ENCODE measurements at regions not wholly inside any gene's neighbourhood (a gene's known extent, or its start where the extent isn't known, plus 50 kb on each side); places are given as distances from the start of the nearest gene placed in this dataset.

GRCh38 chr11:10937385-10937771, 79.5 kb upstream of the ZBED5 start:
- TF ChIP-seq CTCF (IDR thresholded peaks at IDR 0.05; ENCODE audit: low read depth, low read length): no peak
- in situ Hi-C loops (cut with HindIII; ENCODE audit: low sequenced_read_pairs): no loop called here
- no peak for DNase-seq (ENCODE audit: low read depth, low spot score)
- no peak overlapping the region for H3K4me3 ChIP-seq (ENCODE audit: low read depth, low read length)

DNA sequence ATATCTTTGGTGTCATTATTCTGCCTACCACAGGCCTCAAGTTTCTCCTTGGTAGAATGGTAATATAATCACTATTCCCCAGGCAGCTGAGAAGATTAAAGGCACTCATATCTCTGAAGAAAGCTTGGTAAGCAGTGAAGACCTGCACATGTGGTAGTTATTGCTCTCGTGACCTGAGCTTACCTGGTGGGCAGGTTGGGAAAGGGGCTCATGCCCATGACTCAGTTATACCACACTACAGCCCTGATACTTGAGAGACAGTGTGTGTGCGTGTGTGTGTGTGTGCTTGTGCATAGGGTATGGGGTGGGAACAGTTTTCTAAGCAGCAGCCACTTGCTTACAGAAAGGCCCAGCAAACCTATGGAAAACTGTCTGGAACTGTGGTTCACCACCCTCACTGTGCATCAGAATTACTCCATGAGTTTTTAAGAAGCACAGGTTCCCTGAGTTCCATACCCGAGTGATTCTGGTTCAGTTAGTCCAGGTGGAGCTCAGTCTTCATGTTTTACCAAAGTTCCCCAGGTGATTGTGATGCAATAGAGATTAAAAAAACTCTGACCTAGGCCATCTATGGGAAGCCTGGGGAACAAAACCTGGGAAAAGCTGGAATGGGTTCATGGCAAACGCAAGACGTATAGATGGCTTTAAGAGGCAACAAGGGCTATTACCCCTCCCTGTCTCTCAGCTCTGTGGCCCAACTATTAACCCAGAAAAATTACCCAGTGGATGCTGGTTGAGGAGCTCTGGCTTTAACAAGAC, 79.0 kb upstream of the ZBED5 start:
- no peak for TF ChIP-seq CTCF (IDR thresholded peaks at IDR 0.05; ENCODE audit: low read depth, low read length)
- in situ Hi-C loops (cut with HindIII; ENCODE audit: low sequenced_read_pairs): no loop called here
- no peak for DNase-seq (ENCODE audit: low read depth, low spot score)
- no peak overlapping the region for H3K4me3 ChIP-seq (ENCODE audit: low read depth, low read length)

DNA sequence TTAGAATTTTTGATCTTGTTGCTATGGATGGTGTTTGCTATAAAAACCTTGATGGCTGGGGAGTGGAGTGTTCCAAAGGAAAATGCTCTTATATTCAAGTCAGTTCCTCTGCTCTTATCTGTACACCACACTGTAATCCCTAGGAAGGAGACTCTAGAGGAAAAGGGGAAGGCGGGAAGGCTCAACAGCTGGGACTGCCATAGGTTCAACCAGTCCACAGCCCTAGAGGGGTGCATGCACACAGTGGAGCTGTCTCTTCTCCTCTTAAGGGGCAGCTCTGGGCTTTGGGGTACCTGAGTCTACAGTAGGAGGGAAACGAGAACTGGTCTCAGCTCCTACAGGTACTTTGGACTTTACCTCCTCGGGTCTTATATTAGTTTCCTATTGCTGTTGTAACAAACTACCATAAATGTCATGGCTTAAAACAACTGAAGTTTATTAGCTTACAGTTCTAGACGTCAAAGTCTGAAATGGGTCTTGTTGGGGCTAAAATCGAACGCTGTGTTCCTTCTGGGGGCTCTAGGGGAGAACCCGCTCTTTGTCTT, 77.2 kb upstream of the ZBED5 start:
- TF ChIP-seq CTCF (IDR thresholded peaks at IDR 0.05; ENCODE audit: low read depth, low read length): no peak
- no peak overlapping the region for H3K4me3 ChIP-seq (ENCODE audit: low read depth, low read length)
- no peak for DNase-seq (ENCODE audit: low read depth, low spot score)
- in situ Hi-C loops (cut with HindIII; ENCODE audit: low sequenced_read_pairs): no loop called here

DNA sequence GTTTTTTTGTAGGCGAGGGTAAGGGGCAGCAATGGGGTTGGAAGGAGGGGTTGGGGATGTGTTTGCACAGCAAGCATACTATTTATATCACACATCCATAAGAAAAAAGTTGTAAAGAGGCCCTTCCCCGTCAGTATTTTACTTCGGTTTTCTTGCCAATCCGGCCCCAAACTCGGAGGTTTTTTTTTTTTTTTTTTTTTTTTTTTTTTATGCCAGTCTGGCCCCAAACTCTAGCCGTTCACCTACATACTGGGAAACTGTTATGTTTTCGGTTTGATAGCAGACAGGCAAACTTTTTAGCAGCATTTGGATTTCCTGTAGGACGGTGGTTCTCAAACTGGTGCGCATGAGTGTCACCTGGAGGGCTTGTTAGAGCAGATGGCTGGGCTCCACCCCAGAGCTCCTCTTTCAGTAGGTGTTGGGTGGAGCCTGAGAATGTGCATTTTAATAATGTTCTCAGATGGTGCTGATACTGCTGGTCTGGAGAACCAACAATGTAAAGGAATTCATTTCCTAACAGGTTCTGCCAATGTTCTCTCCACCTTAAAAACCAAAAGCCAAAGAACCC, 76.5 kb upstream of the ZBED5 start:
- no peak for DNase-seq (ENCODE audit: low read depth, low spot score)
- H3K4me3 ChIP-seq (ENCODE audit: low read depth, low read length): peak overlapping the region; percentile 42
- no peak for TF ChIP-seq CTCF (IDR thresholded peaks at IDR 0.05; ENCODE audit: low read depth, low read length)
- in situ Hi-C loops (cut with HindIII; ENCODE audit: low sequenced_read_pairs): no loop called here

DNA sequence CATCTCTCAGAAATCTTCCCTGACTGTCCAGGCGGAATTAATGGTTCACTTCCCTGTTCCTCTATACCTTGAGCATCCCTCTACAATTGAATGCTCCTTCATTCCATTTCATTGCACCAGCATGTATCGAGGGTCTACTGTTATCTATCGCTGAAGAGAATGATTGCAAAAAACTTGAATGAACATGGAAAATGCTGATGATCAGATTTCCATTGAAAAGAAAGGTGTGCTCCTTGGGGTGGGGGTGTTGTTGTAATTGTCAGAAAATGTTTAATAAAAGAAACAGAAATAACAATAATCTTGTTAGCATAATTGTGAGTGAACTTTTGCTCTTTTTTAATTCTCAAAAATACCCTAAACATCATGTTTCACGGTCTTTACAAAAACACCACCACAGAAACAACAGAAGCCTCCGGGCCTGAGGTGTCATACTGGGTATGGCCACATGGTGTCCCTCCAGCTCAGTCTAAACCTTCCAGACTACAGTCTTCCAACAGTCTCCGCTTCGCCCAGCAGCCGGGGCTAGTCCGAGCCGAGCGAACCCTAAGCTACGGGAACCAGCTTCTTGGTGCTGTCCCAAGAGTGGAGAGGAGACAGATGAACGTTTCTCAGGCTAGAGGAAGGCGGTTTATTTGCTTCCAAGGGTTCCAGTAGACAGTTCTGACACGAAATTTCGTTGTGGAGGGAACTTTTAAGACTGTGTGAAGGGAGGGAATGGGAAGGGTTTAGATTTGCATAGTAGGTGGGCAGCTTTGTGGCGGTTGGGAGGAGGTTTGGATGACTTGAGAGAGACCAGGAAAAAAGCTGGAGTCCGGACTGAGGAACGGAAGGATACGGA, 75.8 kb upstream of the ZBED5 start:
- DNase-seq (ENCODE audit: low read depth, low spot score): peak; percentile 95
- TF ChIP-seq CTCF (IDR thresholded peaks at IDR 0.05; ENCODE audit: low read depth, low read length): peak; percentile 93
- peak overlapping the region; percentile 42 for H3K4me3 ChIP-seq (ENCODE audit: low read depth, low read length)
- in situ Hi-C loops (cut with HindIII; ENCODE audit: low sequenced_read_pairs): no loop called here

GRCh38 chr11:10932976-10933375, 75.1 kb upstream of the ZBED5 start:
- in situ Hi-C loops (cut with HindIII; ENCODE audit: low sequenced_read_pairs): no loop called here
- no peak overlapping the region for H3K4me3 ChIP-seq (ENCODE audit: low read depth, low read length)
- no peak for TF ChIP-seq CTCF (IDR thresholded peaks at IDR 0.05; ENCODE audit: low read depth, low read length)
- DNase-seq (ENCODE audit: low read depth, low spot score): no peak

Measured in astrocyte of the spinal cord (primary cell).